Cerebellar cortex (tissue), 1 donor: ENCODE measurements at regions not wholly inside any gene's neighbourhood (a gene's known extent, or its start where the extent isn't known, plus 50 kb on each side); places are given as distances from the start of the nearest gene placed in this dataset.

Experiments used
- DNase-seq: peaks from one replicate; pipeline ENCODE4 v3.0.0-alpha.2; 2015; ENCODE audit warnings: low spot score

GRCh38 chr3:74351213-74351612 lies 263.2 kb downstream of the CNTN3 start:
- DNase-seq = peak; percentile 16

GRCh38 chr3:74349015-74349414 lies 265.4 kb downstream of the CNTN3 start:
- no peak for DNase-seq

- no peak for DNase-seq
Observed at GRCh38 chr3:74347563-74348268, 266.7 kb downstream of the CNTN3 start.

GRCh38 chr3:74346896-74347295 lies 267.6 kb downstream of the CNTN3 start:
- no peak for DNase-seq

GRCh38 chr3:74345701-74346100 lies 268.8 kb downstream of the CNTN3 start:
- DNase-seq = no peak

GRCh38 chr3:74344865-74345440 lies 269.5 kb downstream of the CNTN3 start:
- no peak for DNase-seq

GRCh38 chr3:74343391-74343790 lies 271.1 kb downstream of the CNTN3 start:
- no peak for DNase-seq

- no peak for DNase-seq
Observed at GRCh38 chr3:74338998-74339397, 275.5 kb downstream of the CNTN3 start.

- no peak for DNase-seq
Observed at GRCh38 chr3:74332165-74332564, 282.3 kb downstream of the CNTN3 start.

GRCh38 chr3:74331711-74332110 lies 282.7 kb downstream of the CNTN3 start:
- DNase-seq = no peak

GRCh38 chr3:74329096-74329495 lies 285.4 kb downstream of the CNTN3 start:
- no peak for DNase-seq

- DNase-seq = no peak
Observed at GRCh38 chr3:74328435-74328834, 286.0 kb downstream of the CNTN3 start.

- DNase-seq = no peak
Observed at GRCh38 chr3:74315291-74315690, 299.2 kb downstream of the CNTN3 start.

- DNase-seq = no peak
Observed at GRCh38 chr3:74314696-74315095, 299.8 kb downstream of the CNTN3 start.

GRCh38 chr3:74309716-74310115 lies 304.7 kb downstream of the CNTN3 start:
- DNase-seq = no peak

GRCh38 chr3:74304424-74304823 lies 310.0 kb downstream of the CNTN3 start:
- no peak for DNase-seq

GRCh38 chr3:74303711-74304110 lies 310.7 kb downstream of the CNTN3 start:
- DNase-seq = no peak

GRCh38 chr3:74302969-74303368 lies 311.5 kb downstream of the CNTN3 start:
- no peak for DNase-seq

GRCh38 chr3:74302281-74302680 lies 312.2 kb downstream of the CNTN3 start:
- no peak for DNase-seq

- DNase-seq = peak; percentile 34
Observed at GRCh38 chr3:74301056-74301455, 313.4 kb downstream of the CNTN3 start.

GRCh38 chr3:74295479-74295878 lies 319.0 kb downstream of the CNTN3 start:
- no peak for DNase-seq

- no peak for DNase-seq
Observed at GRCh38 chr3:74288761-74289160, 325.7 kb downstream of the CNTN3 start.

GRCh38 chr3:74287557-74287956 lies 326.9 kb downstream of the CNTN3 start:
- no peak for DNase-seq

GRCh38 chr3:74282202-74282601 lies 332.3 kb downstream of the CNTN3 start:
- no peak for DNase-seq
